Nucleus accumbens (tissue), 56 donors: ENCODE measurements at regions not wholly inside any gene's neighbourhood (a gene's known extent, or its start where the extent isn't known, plus 50 kb on each side); places are given as distances from the start of the nearest gene placed in this dataset.

Experiments used
- DNase-seq, 56 donors: peaks; one replicate each; lab custom pipeline; 2025; lab: John Stamatoyannopoulos, UW

DNA sequence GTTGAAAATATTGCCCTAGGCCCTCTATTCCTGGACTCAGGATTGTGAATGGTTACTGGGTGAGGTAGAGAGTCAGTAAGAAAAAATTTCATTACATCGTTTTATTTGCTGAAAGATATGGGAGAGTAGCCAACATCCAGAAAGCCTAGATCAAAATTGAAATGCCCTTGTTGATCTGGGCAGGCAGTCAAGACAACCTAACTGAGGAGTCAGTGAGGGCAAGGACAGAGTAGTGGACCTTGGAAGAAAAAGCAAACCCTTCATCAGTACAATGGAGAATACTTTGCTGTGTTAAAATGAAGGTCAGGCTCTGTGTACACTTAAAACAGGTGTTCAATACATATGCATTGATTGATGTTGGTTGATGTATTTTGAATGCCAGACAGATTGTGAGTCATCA, 576.7 kb downstream of the OLFM4 start:
- no peak for DNase-seq

DNA sequence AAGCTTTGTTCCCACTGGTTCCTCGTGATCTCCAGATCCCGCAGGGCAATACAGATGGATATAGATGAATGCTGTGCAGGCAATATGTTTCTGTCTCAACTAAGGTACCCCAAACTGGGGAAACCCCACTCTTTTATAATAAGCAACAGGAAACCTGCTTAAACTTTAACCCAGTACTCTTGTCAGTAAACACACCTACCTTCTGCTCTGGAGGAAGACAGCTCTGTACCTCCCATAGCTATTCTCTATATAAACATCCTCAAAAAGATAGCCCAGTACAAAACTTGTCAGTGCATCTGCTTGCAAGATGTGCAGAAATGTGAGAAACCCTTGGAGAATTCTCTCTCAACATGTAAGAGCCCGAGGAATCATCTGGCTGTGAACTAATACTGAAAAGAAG, 583.6 kb downstream of the OLFM4 start:
- DNase-seq = no peak

DNA sequence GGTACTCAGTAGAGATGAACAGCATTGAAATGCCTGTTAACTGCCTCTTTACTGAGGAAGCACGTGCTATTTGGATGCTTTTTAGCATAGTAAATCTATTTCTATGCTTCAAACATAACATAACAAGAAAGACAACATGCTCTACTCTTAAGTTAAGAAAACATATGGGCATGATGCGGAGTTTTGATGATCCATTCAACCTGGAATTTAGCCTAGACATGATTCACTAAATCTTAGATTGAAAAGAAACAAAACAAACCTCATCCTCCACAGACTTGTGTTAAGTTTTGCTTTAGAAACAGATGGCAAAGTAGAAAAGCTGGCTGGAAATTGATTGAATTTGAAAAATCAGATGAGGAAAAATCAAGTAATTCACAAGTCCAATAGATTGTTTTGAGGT, 593.8 kb downstream of the OLFM4 start:
- DNase-seq = no peak

DNA sequence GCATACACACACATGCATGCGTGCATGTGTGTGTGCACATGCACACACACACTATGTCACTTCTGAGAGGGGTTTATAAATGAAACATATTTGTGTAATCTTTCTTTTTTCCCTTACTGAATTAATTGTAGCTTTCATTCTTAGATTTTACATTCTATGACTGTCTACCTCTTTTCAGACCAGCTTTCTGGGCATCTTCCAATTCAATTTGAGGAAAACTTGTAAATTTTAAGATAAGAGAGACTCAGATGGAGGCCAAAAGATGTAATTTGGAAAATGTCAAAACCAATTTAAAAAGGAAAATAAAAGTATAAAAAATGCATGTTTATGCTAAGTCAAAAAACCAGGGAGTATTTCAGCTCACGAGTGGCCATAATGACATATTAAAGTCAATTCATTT, 594.5 kb downstream of the OLFM4 start:
- DNase-seq = no peak

DNA sequence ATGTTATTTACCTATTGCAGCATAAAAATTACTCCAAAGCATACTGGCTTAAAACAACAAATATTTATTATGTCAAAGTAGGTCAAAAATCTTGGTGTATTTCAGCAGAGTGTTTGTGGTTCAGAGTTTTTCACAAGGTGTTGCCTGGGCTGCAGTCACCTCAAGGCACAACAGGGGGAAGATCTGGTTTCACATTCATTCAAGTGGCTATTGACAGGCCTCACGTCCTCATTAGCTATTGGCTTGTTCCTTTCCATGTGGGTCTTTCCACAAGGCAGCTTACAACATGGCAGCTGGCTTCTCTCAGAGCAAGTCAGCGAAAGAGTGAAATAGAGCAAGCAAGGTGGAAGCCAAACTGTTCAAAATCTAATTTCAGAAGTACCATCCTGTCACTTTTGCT, 602.9 kb downstream of the OLFM4 start:
- no peak for DNase-seq

DNA sequence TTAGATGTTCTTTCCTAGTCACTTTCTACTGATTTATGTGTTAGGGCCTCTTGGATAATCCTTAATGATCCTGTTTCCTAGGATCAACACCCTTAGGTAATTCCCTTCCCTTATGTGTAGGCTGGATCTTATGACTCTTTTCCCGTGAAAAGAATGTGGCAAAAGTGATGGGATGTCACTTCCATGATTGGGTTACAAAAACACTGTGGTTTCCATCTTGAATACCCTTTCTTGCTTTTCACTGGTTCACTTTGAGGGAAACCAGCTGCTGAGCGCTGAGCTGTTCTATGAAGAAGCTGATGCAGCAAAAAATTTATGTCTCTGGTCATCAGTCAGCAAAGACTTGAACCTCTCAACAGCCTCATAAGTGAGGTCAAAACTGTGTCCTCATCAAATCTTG, 609.4 kb downstream of the OLFM4 start:
- DNase-seq = no peak

DNA sequence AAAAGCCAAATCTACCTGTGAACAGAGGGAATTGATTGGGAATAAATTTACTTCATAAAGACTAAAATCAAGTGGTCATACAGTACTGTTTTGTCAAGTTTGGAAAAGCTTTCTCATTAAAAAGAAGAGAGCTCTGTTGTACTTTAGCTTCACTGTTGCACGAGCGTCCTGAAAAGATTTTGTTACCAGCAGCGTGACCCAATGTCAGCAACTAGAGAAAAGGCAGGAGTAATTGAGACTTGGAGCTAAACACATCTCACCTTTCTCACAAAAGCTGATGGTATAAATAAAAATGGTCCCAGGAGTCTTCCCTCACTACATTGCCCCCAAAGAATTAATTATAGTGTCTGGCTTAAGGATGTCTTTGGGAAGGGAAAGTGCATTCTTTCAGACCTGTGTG, 613.7 kb downstream of the OLFM4 start:
- DNase-seq = no peak

DNA sequence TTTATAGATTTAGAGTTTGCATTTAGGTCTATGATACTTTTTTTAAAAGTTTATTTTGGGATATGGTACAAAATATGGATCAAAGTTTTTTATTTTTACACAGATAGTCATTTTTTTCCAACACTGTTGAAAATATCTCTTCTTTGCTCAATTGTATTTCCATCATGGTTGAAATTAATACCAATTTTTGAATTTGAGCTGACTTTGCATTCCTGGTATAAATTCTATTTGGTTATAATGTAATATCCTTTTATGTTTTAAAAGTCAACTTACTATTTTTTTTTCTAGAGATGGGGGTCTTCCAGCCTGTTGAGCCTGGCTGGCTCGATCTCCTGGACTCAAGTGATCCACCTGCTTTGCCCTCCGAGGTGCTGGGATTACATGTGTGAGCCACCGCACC, 620.1 kb downstream of the OLFM4 start:
- no peak for DNase-seq

DNA sequence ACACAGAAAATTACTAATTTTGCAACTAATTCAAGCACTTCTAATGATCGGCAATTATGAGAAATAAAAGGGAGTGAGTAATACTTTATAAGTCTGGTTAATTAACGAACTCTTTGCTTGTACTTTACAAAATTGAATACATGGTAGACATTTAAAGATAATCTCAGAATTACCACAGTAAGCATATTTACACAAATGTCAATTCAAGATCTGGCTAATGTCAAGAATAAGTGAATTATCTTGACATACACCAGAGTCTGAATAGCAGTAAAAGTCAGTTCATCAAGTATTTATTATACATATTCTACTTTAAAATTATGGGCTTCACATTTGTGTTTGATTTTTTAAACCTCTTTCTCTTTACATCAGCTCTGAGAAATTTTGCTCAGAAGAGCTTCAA, 643.4 kb downstream of the OLFM4 start:
- no peak for DNase-seq

DNA sequence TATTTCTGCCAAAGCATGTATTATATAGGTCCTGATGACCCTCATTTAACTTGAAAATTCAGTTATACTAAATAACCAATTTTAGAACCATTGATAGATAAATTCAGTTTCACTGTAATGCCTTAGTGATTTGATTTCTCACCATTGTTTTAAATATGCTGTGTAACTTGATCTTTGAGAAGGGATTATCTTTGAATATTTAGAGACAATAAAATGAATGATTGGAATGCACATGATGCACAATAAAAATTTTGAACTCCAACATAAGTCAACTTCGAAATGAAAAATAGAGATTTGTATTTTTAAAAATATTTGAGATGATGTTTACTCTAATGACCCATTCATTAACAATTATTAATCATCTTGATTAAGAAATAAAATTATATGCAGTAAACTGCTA, 654.5 kb downstream of the OLFM4 start:
- DNase-seq = no peak

DNA sequence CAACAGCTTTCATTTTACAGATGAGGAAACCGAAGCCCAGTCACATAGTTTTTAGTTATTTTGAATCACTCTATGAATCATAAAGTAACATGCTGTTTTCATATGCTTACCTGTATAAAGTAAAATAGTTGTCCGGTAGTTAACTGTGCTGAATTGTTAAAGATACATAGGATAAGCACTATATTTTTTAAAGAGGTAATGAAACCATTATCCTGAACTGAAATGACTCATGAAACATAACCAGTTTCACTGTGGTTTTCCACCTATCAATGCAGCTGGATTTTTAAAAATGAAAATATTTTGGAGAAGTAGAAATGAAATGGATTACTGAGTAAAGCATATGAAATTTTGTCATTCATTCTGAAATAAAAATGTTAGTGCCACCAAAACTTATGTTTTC, 655.0 kb downstream of the OLFM4 start:
- no peak for DNase-seq

DNA sequence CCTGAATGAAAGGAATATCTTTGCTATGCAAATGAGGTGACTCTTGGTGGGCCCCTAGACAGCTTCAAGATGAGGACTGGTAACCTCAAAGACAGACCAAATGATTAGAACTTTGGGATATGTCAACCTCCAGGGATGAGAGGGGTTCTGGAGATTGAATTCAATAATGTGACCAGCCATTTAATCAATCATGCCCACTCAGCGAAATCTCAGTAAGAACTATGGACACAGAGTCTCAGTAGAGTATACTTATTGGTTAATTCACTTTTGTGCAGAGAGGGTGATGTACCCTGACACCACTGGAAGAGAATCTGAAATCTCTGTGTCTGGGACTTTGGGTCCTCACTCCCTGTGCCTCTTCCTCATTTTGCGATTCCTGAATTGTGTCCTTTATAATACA, 662.8 kb downstream of the OLFM4 start:
- DNase-seq = no peak

DNA sequence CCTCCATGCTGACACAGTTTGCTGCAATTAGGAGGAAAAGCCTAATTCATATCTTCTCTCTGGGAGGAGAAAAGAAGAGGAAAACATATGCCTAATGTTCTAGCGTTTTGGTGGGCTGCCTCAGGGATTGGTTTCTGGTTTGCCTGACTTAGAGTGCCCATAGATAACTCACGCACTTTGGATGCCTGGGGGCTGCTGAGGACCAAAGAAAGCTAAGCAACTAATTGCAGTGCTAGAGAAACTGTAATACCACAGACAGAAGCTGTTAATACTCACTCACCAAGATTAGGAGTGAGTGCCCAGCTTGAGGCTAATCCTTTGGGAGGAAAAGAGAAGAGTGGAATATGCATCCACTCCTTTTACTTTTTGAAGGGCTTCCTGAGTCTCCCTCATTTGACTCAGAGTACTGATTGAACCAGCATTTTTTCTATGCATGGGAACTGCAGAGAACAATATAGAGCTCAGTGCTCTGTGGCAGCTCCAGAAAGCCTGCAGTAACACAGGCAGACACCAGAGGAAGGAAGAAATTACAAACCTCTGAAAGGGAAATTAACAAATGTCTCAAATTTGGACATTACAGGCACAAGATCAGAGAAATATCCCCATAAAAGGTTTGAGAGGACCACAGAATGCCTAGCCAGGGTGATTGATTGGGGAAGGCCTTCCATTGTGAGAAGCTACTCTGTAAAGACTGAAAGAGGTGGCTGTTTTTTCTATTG, 666.4 kb downstream of the OLFM4 start:
- no peak for DNase-seq

DNA sequence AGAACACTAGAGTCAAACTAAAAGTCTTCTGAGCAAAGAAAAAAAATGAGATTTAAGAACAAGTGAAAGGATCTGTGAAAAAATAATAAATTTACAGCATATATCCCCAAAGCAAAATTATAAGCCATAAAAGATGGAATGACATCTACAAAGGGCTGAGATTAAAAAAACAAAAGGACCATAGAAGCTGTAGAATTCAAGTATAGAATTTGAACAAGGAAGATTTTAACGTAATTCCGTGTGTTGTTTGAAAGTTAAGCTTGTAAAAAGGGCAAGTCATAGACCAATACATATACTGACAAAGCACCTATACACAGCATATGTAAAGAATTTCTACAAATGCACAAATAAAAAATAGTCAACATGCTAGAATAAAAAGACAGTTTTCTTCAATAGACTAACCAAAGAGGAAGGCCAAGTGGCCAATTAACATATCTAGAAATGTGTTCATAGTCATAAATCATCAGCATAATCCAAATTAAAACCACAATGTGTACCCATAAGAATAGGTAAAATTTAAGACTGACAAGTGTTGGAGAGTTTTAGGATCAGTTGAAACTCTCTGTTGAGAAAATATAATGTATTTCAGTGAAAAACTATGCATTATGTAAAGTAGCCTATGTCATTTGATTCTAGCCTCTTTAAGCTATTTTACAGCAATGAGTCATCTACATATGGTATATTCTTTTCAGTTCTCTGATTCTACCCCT, 674.9 kb downstream of the OLFM4 start:
- no peak for DNase-seq

DNA sequence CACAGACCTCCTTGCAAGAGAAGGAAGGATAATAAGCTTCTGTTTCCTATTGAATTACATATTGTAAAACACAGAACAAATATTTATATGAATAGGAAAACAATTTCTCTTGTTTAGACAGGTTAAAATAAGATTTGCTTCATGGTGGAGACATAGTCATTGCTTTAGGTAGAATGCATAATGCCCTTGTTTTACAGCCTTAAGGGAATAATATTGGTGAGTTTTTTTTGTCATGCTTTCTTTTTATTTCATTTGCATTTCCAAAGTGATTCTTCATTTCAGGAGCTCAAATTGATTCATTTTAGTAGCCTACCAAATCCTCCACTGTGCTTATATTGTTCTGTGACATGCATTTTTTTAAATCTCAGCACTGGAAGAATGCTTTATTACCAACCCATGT, 690.7 kb downstream of the OLFM4 start:
- DNase-seq = no peak

DNA sequence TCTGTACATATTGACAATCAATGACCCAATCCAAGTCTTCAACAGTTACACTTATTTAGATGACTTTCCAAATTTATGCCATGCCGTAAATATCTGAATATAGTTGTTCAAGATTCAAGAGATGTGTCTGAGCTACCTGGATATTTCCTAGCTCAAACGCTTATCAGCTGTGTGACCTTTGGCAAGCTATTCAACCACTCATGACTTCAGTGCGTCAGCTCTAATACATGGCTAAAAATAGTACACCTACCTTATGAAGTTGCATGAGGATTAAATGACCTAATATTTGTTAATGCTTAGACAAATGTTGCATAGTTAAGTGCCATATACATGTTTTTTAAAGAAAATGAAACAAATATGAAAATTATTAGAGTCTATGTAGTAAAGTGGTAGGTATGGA, 704.1 kb downstream of the OLFM4 start:
- no peak for DNase-seq

DNA sequence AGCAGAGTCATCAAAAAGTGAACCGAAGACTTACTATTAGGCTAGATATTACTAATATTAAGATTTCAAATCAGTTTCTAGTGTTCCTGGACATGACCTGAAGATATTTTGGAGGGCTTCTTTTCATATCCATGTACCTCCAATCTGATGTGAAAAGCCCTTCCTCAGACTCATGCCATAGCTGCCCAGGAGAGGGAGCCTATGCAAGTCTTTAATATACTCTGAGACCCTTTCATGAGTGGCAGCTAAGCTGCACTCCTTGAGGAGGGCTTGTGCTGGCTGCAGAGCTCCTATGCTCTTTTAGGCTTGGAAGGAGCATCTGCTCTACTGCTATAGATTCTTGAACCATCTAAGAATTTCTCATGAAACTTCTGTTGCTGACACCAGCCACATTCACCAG, 715.3 kb downstream of the OLFM4 start:
- DNase-seq = no peak

DNA sequence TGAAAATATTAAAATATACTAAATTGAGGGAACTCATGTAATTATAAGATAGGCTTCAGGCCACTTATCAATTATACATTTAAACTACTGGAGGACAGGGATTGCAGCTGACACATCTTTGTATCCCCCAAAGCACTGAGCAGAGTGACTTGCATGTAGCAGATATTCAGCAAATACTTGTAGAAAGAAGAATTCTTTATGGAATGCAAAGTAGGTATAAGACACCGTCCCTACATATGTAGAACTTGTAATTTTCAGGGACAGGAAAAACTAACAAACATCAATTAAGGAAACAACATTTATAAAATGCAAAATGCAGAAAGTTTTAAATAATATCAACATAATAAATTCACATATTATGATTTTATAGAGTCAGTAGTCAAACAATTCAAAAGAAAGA, 719.2 kb downstream of the OLFM4 start:
- DNase-seq = no peak

DNA sequence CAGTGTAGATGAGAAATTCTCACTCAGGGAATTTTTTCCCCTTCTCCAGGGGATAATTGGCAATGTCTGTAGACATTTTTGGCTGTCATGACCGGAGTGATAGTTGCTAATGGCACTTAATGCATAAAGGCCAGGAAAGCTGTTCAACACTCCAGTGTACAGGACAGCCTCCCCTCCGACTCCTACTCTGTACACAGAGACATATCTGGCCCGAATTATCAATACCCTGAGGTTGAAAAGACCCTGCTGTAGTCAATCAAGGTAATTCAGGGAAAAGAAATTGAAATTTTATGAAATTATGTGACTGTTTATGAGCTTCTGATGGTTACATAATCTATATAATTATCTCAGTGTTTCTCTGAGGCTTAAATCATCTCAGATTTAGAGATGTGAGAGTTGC, 720.7 kb downstream of the OLFM4 start:
- no peak for DNase-seq

DNA sequence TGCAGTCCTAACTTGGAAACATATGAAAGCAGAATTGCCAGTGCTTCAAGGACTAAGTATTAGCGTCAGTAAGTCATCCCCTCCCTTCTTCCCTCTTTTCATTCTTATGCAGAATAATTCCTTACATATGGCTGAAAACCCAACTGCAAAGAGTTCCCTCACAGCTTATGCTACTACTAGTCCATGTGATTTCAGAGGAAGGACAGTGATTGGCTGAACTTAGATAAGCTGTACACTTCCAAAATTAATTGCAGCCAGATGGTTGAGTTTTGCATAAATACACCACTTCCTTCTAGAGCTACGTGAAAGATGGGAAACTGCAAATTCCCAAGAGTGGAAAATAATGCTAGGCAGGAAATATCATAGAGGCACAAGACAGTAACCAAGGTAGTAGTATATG, 730.4 kb downstream of the OLFM4 start:
- no peak for DNase-seq

DNA sequence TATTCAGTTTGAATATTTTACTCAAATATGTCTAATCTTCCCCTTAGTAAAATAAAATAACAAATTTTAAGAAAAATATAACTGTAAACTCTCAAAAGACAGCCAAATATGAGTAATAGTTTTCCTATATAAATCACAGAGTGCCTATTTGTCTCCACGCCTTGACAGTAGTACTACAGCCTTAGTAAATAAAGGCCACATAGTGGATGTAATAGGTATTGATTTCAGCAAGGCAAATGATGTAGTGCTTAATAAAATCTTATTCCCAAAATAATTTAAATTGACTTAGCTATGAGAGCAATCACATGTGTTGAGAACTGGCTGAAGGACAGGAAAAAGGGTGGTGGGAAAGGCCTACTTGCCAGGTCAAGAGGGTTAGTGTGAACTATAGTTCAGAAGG, 747.2 kb downstream of the OLFM4 start:
- no peak for DNase-seq

DNA sequence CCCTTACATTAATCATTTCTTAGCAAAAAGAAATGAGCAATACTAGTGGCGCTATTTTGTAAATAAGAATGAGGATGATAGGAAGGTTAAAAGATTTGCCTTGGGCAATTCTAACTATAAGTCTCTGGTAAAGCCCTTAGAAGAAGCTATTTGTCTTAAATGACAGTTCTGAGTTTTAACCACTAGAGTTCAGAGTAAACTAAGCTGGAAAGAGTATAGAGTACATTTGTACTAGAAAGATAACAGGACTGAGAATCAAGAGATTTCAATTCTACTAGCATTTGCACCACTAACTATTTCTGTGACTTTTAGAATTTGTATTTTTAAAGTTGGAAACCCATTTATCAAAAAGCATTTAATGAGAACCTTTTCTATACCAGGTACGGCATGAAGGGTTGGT, 750.3 kb downstream of the OLFM4 start:
- no peak for DNase-seq

DNA sequence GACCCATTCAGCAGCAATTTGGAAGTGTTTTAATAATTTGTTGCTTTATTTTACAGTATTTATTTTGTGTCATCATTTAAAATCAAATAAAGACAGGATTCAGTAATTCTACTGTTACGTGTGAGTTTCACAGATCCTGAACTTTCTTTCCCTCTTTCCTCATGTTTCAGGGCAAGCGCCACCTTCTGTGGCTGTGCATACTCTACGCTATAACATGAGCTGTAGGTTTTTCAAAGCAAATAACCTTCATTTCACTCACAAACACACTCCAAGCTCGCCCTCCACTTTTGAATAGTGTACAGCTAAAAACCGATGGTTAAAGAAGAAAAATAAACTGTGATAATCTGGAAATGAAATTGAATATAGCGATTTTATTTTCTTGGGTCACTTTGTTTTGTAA, 753.3 kb downstream of the OLFM4 start:
- no peak for DNase-seq
